Ovary (tissue), 7 donors: ENCODE measurements at regions not wholly inside any gene's neighbourhood (a gene's known extent, or its start where the extent isn't known, plus 50 kb on each side); places are given as distances from the start of the nearest gene placed in this dataset.

ENCODE experiments used
- DNase-seq, 5 donors: peaks; one replicate each; pipeline ENCODE4 v3.0.0-alpha.2; 2019 to 2020
- H3K27ac ChIP-seq, 2 donors: fragments of 200-600 bp; one replicate each; pipeline versions ENCODE4 v1.5.1 to v1.8.0; 2019 to 2022
- H3K27me3 ChIP-seq: fragments of 200-600 bp; one replicate; pipeline ENCODE4 v1.8.0; 2022
- H3K36me3 ChIP-seq: fragments of 200-600 bp; sonication (generic); one replicate; pipeline ENCODE4 v1.5.1; 2019
- H3K4me1 ChIP-seq: one replicate; pipeline ENCODE4 v1.8.1; 2013; ENCODE audit warnings: mild to moderate bottlenecking, moderate library complexity; ENCODE audit not compliant: insufficient read depth
- H3K4me3 ChIP-seq: fragments of 200-600 bp; sonication (generic); one replicate; pipeline ENCODE4 v1.5.1; 2017
- H3K9me3 ChIP-seq, 2 donors: fragments of 200-600 bp in 1 of 2; sonication (generic) in 1 of 2; one replicate each; pipeline versions ENCODE4 v1.5.1 to v1.8.1; 2013 to 2019; ENCODE audit warnings: mild to moderate bottlenecking in 1 of 2, moderate library complexity in 1 of 2
- CTCF ChIP-seq, 3 donors: fragments of 450-650 bp in 2 of 3; fragments of 200-600 bp in 1 of 3; IDR thresholded peaks; one replicate each; pipeline versions ENCODE4 v1.5.1 to v1.8.0; 2016 to 2022; ENCODE audit warnings: antibody characterized with exemption in 3 of 3, mild to moderate bottlenecking in 1 of 3
- EP300 ChIP-seq: sonication (generic); formaldehyde crosslinking; IDR thresholded peaks from one replicate; pipeline ENCODE4 v1.6.1; 2017; ENCODE audit warnings: antibody characterized with exemption
- POLR2A ChIP-seq: fragments of 450-650 bp; IDR thresholded peaks from one replicate; pipeline ENCODE4 v1.6.1; 2017; ENCODE audit warnings: antibody characterized with exemption, mild to moderate bottlenecking, moderate library complexity
- WGBS, 3 donors: extraction: QIAGEN DNeasy Blood & Tissue Kit in 1 of 3; methylation state at CpG; one replicate each; pipeline versions ENCODE4 v1.1.5 to v1.1.7; 2013 to 2017; 5-methylcytosine and 5-hydroxymethylcytosine counted together
- intact Hi-C, 4 donors: fragments of 100-400 bp; cut with DNase I; formaldehyde crosslinking; loops; one replicate each; pipeline versions ENCODE4 v1.11.0 to v1.15.1; 2022 to 2023
- donor health status: DM: no; HTN: no; CAD: no; lungs with moderate emphysema.
- donor health status: DM: no; HTN: no; CAD: no.
- donor health status: Bipolar disorder and iron deficiency.
- donor health status: DM: no; HTN: no; CAD: no.
- donor health status: DM: yes; HTN: yes; CAD: no.

GRCh38 chr3:55300701-55301100 is 186.4 kb downstream of the WNT5A start:
- no peak for TF ChIP-seq POLR2A
- TF ChIP-seq CTCF (IDR thresholded peaks at IDR 0.05) = no peak
- TF ChIP-seq EP300 = no peak
- no peak overlapping the region for H3K27ac ChIP-seq
- intact Hi-C loops = no loop called here
- no peak for DNase-seq
- H3K4me1 ChIP-seq = no peaks in the 10 kb centered on the region
- no peaks in the 10 kb centered on the region for H3K9me3 ChIP-seq
- H3K4me3 ChIP-seq = no peak overlapping the region
- H3K36me3 ChIP-seq = no peaks in the 10 kb centered on the region
- H3K27me3 ChIP-seq = no peaks in the 10 kb centered on the region

GRCh38 chr3:55297706-55298105 is 189.4 kb downstream of the WNT5A start:
- H3K27me3 ChIP-seq = no peaks in the 10 kb centered on the region
- H3K4me3 ChIP-seq = no peak overlapping the region
- WGBS, 3 donors = 73 to 82% (median 80%) methylated on average over 5 of the region's 5 CpGs
- H3K27ac ChIP-seq = no peak overlapping the region
- H3K36me3 ChIP-seq = no peaks in the 10 kb centered on the region
- no peak for DNase-seq
- intact Hi-C loops = loop anchor here in 1 of 4 donors (5.0 kb wide), 1 partner anchor 1630 kb away; no protein-coding TSS in a partner anchor
- H3K4me1 ChIP-seq = no peaks in the 10 kb centered on the region
- TF ChIP-seq EP300 = no peak
- TF ChIP-seq CTCF (IDR thresholded peaks at IDR 0.05) = no peak
- TF ChIP-seq POLR2A = no peak
- no peaks in the 10 kb centered on the region for H3K9me3 ChIP-seq

GRCh38 chr3:55297245-55297644 is 189.9 kb downstream of the WNT5A start:
- no peaks in the 10 kb centered on the region for H3K27me3 ChIP-seq
- WGBS, 3 donors = 85 to 90% (median 88%) methylated on average over 2 of the region's 2 CpGs
- H3K36me3 ChIP-seq = no peaks in the 10 kb centered on the region
- H3K9me3 ChIP-seq = no peaks in the 10 kb centered on the region
- intact Hi-C loops = loop anchor here in 1 of 4 donors (5.0 kb wide), 1 partner anchor 1630 kb away; no protein-coding TSS in a partner anchor
- no peak overlapping the region for H3K4me3 ChIP-seq
- TF ChIP-seq EP300 = no peak
- TF ChIP-seq CTCF (IDR thresholded peaks at IDR 0.05) = no peak
- TF ChIP-seq POLR2A = no peak
- H3K4me1 ChIP-seq = no peaks in the 10 kb centered on the region
- H3K27ac ChIP-seq = no peak overlapping the region
- DNase-seq = no peak

- H3K36me3 ChIP-seq = no peaks in the 10 kb centered on the region
- WGBS, 3 donors = 81 to 89% (median 83%) methylated on average over 1 of the region's 1 CpG
- DNase-seq = no peak
- H3K4me3 ChIP-seq = no peak overlapping the region
- H3K4me1 ChIP-seq = no peaks in the 10 kb centered on the region
- TF ChIP-seq EP300 (no peak), CTCF (IDR thresholded peaks at IDR 0.05) (no peak), POLR2A (no peak)
- no peaks in the 10 kb centered on the region for H3K27me3 ChIP-seq
- no peaks in the 10 kb centered on the region for H3K9me3 ChIP-seq
- intact Hi-C loops = loop anchor here in 1 of 4 donors (5.0 kb wide), 1 partner anchor 1629 kb away; no protein-coding TSS in a partner anchor
- no peak overlapping the region for H3K27ac ChIP-seq
These were observed 190.3 kb downstream of the WNT5A start for GRCh38 chr3:55296791-55297190.
